HG03095 (cell line): ENCODE measurements at regions not wholly inside any gene's neighbourhood (a gene's known extent, or its start where the extent isn't known, plus 50 kb on each side); places are given as distances from the start of the nearest gene placed in this dataset.

ENCODE experiments used
- ATAC-seq: cut with Tn5 transposase; IDR thresholded peaks from one replicate; pipeline ENCODE4 v1.9.1; 2021; ENCODE audit warnings: moderate library complexity; ENCODE audit not compliant: unreplicated experiment

DNA sequence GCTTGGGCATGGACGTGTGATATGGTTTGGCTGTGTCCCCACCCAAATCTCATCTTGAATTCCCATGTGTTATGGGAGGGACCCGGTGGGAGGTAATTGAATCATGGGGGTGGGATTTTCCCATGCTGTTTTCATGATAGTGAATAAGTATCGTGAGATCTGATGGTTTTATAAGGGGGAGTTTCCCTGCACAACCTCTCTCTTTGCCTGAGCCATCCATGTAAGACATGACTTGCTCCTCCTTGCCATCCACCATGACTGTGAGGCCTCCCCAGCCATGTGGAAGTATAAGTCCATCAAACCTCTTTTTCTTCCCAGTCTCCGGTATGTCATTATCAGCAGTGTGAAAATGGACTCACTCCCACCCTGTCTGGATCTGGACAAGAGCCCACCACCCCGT lies 393.4 kb downstream of the SEC14L1 start:
- ATAC-seq, result no peak

DNA sequence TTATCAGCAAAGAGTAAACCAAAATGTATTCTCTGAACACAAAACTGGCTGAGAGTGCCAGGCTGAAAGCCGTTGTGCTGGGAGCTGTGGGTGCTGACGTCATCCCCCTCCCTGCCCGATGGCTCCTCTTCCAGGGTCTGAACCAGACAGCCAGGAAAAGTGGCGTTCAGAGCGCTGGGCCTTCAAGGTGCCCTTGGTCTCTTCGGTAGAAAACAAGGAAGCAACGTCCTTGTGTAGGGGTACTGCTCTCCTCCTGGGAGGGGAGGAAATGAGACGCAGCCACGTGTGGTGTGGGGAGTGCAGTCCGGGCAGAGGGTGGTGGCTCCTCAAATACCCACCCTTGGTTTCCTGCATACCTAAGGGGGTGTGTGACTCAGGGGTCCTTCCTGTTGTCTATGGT lies 394.7 kb downstream of the SEC14L1 start:
- no peak for ATAC-seq

DNA sequence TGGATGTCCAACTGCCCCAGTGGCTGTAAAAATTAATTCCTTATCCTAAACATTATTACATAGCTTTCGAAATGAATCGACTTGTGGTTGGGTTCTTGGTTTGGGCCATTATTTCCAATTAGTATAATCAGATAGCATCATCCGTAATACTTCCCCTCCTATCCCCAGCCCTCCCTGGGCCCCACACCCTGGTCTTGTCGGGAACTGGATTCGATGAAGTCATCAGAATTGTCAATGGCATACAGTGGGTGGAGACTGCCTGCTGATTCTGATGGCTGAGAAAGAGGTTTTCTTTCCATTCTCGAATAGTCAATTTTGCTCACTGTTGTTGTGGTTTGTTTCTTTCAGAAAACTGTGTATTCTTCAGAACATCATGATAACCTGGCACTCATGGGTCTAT lies 395.1 kb downstream of the SEC14L1 start:
- no peak for ATAC-seq

DNA sequence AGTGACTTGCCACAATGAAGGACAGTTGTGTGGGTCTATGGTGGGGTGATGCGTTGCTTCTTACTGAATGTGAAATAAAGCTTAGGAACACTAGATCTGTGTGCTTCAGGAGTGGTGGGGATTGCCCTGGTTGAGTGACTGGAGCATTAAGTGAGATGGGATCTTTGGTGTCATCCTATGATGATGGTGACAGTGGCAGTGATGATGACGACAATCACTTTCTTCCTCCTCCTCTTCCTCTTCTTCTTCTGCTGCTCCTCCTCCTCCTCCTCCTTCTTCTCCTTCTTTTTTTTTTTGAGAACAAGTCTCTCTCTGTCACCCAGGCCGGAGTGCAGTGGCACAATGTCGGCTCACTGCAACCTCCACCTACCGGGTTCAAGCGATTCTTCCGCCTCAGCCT lies 396.8 kb downstream of the SEC14L1 start:
- ATAC-seq, result no peak

DNA sequence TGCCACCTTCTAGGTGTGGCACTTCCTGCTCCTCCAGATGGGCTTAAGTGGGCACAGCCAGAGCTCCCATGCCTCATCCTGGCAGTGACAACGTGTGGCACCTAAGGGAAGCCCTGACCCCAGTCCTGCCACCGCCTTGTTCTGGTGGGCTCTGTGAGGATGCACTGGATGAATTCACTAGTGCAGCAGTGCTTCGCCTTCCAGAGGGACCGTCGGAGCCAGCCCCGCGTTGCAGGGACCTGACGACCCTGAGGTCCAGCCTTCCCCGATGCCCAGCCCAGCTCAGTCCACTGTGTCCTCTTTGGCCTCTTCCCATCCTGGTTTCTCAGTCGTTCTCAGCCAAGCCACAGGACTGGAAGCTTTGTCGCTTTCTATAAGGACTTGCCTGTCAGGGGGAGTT lies 399.8 kb downstream of the SEC14L1 start:
- ATAC-seq, result no peak

DNA sequence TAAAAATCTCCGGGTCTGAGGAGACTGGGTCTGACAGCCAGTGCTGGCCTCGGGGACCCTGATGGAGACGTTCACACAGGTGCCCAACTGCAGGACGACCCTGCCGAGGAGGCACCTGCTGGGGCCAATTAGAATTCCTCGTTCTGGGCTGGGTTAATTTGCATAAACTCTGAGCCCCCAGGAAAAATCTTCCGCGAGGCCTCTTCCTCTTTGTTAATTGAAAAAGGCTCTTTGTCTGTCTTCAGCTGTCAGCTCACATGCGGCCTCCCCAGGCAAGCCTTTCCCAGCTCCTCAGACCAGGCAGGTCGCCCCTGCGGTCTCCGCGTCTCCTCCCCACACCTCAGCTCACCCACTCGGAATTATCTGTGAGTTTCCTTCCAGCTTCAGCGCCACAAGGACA lies 400.2 kb downstream of the SEC14L1 start:
- ATAC-seq, result no peak

DNA sequence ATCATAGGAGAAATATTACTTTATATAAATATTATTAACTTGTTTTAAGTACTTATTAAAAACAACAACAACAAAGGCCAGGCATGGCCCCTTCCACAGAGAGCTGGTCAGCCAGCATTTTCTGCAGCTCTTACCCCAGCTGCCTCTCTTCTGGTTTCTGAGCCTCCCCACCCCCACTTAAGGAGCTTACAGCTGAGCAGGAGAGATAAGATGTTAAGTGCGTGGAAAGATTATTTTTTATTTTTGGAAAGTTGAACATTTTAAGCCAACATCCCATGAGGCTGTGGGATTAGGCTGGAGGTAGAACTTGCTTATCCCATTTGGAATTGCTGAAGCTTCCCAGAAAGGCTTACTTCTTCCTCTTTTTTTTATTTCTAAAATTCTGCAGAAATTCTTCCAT lies 401.2 kb downstream of the SEC14L1 start:
- no peak for ATAC-seq

DNA sequence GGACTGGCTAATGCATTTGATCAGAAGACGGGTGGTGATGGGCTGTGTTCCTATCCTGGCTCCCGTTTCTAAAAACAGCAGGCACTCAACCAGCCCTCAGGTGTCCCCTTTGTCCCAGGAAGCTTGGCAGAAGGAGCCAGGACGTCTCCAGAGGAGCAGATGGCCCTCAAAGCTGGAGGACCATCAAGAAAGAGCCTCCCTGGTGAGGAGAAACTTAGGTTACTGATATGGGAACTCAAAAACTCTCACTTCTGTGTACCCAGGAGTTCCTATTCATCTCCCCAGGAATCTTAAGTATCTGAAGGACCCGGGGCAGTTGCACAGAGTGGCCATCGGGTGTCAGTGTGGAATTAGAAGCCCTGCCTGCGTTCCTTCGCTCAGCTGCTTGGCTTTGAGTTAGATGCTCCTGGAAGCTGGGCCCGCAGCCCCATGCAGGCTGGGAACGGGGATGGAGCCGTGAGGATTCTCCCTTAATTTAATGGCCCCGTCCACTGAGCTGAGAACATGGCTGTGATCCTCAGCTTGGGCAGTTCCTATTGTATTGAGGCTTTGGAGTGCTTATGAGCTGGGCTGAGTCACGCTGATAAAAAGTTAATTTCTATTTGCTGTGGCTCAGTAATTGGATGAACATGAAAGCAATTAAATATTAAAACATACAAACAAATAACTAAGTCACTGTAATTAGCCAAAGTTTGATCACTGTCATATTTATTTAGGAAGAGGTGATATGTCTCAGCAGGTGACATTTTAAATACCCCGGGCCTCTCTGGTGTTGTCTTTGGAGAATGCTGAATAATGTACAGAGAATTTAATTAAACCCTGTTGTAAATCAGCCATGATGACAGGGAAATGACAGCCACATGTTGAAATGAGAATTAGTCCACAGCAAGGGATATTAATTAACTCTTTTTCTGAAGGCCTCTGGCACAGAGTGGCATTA lies 402.1 kb downstream of the SEC14L1 start:
- ATAC-seq, result no peak

DNA sequence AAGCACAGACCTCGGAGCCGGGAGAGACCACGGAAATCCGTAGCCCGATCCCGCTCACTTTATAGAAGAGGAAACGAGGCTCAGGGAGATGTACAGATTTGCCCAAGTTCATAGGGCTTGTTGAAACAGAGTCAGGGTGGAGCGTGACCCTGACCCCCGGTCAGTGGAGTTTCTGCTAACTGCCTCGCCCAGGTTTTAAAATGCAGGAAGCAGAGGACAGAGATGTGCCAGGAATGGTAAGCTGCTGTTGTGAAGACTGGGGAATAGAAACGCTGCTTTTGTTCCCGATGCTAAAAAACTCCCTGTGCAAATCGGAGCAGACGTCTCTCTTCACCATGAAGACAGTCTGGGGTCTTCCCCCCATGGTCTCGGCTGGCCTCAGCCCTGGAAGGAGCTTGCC lies 403.0 kb downstream of the SEC14L1 start:
- no peak for ATAC-seq

DNA sequence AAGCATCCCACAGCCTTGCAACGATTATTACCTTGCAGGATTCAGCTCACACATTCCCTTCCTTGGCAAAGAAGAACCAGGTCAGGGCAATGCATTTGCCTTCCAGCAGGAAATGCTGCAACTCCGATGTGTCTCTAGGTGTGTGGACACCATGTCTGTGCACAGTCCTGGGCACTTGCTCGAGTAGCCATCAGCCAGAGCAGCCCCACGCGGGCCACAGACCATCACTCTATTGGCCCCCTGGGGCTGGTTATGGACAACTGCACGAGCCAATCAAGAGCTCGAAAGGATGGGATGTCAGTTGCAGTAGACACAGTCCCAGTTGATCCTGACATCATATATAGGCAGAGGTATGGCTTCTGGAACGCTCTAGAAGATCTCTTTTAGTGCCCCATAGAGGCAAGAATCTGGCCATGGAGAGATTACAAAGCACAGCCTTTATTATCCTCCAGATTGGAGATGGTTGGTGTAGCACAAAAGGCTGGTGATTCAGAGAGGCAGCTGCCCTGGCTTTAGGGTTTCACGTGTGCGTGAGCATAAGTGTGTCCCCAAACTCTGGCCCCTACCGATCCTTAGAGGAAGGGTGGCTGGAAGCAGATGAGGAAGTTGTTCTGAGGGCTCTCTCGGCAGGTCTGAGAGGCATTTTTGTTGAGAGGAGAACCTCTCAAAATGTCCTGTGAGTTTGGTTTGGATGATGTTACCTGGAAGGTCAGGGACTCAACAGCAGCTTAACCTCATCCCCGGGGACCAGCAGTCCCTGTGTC lies 403.8 kb downstream of the SEC14L1 start:
- no peak for ATAC-seq

DNA sequence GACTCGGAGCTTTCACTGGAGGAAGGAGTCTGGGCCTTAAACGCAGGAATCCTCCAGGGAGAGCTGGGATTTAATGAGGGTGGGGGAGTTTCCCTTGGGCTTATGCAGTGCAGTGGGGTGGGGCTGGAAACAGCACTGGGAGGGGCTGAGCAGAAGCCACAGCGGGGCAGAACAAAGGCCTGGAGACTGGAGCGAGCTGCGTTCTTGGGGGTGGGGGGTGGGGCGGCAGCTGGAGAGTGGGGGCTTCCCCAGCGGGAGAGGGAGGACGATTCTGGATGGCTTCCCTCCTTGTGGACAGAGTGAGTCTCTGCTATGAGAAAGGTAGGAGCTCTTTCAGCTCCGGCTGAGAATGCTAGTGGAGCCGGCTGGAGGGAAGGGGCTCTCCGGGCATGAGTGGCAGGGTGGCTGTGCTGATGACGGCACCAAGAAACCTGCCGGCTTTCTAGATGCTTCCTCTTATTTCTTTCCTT lies 406.0 kb downstream of the SEC14L1 start:
- no peak for ATAC-seq

DNA sequence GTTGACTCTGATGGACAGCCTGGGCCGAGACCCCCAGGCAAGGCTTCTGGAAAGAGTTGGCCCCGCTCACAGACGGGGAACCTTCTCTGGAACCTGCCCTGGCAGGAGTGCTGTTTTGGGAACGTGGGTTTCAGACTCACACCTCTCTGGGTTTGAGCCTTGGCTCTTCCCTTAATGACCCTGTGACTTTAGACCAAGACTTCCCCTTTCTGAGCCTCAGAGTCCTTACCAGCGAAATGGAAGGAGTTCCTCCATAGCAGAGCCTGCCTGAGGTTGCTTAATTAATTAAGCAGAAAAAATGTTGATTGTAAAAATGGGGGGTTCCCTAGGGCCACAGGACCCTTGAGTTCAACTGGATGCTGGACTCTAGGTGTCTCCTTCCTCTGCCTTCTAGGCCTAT lies 408.2 kb downstream of the SEC14L1 start:
- ATAC-seq, result no peak

DNA sequence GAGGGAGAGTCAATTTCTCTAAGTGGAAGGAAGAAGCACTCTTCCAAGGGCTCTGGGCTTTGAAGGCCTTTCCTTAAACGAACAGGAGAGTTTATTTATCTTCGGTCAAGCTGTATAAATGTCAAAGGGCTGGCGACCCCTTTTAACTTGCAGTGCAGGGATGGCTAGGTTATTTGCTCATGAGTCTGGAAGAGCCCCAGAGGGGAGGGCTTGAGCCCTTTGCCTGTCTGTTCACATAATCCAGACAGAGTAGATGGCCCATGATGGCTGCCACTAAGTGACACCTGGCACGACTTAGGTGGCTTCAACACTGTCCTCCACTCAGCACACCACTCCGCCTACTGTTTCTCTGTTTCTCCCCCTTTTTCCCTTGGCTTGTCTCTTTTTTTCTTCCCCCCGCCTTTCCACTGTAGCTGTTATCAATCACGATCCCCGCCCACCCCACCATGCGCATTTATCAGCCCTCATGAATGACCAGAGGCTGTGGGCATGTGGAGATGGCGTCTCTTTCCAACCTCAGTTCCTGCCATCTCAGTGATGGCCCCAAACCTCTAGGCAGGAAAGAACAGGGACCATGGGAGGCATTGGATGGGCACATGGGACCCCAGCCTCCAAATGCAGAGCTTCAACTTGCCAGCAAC lies 408.7 kb upstream of the TNRC6C start:
- ATAC-seq, result no peak

DNA sequence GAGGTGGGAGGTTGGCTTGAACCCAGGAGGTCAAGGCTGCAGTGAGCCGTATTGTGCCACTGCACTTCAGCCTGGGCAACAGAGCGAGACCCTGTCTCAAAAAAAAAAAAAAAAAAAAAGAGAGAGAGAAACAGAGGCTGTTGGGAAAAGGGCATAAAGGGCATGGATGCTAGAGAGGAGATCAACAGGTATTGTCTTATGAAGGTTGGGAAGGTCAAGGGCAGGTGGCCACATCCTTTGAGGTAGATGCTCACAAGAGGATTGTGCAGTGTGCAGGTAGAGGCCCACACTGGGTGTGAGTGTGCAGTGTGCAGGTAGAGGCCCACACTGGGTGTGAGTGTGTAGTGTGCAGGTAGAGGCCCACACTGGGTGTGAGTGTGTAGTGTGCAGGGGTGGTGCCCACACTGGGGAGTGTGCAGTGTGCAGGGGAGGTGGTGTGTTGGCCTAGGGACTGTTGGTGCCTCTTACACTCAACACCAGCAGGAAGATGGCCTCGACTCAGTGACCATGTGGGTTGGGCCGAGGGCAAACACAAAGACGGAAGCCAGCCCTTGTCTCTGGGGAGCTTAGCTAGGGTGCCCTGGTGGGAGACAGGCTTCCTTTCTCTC lies 404.9 kb upstream of the TNRC6C start:
- no peak for ATAC-seq

DNA sequence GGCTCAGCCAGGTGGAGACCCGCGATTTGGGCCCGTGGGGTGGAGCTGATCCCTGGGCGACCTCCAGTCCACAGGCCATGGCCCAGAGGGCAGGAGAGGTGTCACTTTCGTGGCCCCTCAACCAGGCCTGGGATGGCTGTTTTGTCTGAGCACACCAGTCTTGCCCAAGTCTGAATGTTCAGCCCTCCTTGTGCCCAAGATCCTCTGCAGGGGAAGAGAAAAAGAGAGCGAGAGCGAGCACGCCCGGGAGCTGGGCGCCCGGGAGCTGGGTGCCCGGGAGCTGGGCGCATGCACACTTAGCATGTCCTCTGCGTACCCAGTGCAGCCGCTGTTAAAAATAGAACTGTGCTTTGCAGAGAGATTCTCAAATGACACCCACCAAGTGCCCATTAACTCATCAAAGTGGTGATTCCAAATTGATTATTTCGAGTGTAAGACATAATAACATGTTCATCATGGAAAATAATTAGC lies 403.3 kb upstream of the TNRC6C start:
- no peak for ATAC-seq

DNA sequence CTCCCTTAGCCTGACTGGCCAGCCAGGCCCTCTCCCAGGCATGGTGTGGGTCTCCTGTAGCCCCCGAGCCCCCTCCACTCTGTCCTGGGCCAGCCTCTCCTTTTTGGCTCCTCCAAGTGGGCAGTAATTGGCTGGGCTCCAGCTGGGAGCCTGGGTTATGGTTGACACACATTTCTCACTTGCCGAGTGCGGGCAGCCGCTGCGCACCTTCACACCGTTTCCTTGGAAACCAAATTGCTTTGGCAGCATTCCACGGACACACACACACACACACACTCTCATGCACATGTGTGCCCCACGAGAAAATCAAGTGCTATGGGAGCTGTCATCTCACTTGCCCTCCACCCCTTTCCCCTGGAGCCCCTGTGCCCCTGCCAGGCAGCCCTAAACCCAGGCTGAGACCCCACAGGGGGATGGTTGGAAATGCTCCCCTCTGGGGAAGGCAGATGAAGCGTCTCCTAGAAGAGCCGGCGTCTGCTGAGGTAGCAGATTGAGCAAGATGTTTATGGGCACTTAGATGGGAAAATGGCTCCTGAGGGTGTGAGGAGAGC lies 402.7 kb upstream of the TNRC6C start:
- no peak for ATAC-seq

DNA sequence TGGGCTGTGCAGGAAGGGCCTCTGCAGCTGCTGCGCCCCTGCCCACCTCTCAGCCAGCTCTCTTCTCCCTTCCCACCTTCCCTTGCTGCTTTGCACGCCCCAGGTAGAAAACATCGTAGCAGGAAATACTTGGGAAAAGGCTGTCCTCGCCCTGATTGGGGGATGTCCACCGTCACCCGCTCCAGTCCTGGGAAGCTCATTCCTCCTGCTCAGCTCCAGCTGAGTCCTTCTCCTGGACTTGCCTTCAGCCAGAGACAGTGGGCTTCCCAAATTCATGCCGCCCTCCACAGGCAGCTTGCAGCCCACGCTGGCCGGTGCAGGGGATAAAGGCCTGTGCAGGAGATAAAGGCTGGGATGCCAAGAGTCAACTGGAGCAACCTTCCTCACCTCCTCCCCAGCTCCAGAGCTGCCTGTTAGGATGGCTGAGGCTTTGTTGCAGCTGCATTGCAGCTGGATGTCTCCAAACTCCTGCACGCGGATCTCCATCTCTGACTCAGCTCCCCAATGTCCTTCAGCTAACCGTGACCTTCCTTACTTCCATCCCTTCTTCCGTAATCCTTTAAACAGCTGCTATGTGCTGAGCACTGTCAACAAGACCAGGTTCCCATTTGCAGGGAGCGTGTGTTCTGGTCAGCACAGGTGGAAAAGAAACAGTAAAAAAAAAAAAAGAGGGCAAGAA lies 402.0 kb upstream of the TNRC6C start:
- ATAC-seq, result no peak

DNA sequence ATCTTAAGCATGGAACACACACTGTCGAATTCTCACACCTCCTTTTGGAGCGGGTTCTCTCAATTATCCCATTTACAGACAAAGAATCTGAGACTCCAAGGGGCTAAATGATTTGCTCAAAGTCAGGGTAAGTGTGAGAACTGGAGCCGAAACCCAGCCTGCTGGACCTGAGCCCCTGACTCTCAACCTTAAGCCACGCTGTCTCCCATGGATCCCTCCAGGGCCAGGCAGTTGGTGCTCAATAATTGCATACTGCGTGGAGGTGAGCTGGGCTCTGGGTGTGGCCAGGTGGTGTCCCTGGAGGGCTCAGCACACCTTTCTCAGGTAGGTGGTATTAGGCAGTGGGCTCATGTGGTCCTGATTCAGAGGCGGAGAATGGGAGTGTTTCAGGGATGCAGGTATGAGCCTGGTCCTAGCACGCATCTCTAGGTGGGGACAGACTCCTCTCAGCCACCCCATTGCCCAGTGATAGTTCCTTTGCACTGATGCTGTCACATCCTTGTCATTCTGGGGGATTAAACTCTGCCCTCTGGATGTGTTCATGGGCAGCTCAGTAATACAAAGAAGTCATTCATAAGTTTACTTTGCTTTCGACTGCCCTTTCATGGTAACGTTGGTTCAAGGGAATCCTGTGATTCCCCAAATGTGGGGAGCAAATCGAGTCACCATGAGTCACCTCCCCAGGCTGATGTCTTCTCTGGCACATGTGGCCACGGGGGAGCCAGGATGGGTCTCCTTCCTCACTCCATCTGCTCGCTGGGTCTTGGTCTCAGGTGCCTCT lies 399.5 kb upstream of the TNRC6C start:
- ATAC-seq, result no peak

DNA sequence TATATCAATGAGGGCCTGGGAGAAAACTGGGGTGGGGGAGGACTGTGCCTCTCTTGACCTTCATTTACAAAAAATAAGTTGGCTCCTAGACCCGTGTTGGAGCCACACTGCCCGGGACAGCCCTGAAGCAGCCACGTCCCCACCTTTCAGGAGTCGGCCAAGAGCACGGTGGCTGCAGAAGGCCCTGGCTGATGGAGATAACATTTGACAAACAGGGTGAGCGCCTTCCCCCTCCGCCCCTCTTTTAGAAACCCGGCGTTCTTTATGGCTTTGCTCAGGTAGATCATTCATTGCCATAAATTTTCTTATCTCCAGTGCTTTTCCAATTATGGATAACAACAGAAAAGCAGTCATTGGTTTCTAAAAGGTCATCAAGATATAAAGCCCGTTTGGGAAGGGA lies 398.1 kb upstream of the TNRC6C start:
- no peak for ATAC-seq
